ENCODE measurements at regions not wholly inside any gene's neighbourhood (a gene's known extent, or its start where the extent isn't known, plus 50 kb on each side); places are given as distances from the start of the nearest gene placed in this dataset.

- no peak for TF ChIP-seq CTCF (IDR thresholded peaks at IDR 0.05)
- no peak for TF ChIP-seq EZH2 (IDR thresholded peaks at IDR 0.05; ENCODE audit: borderline replicate concordance, insufficient read depth, low read depth, low read length, poor library complexity, severe bottlenecking)
Observed at GRCh38 chr11:29282088-29282487, 734.7 kb downstream of the KCNA4 start.

All from B cell (primary cell).